GM12872 (cell line): ENCODE measurements at regions not wholly inside any gene's neighbourhood (a gene's known extent, or its start where the extent isn't known, plus 50 kb on each side); places are given as distances from the start of the nearest gene placed in this dataset.

Experiments used
- TF ChIP-seq, protein P1 (sequence below): IDR thresholded peaks from 3 replicates; pipeline ENCODE4 v1.5.1; 2011; ENCODE audit warnings: low read depth, mild to moderate bottlenecking, low read length, moderate library complexity; ENCODE audit not compliant: insufficient read depth

DNA sequence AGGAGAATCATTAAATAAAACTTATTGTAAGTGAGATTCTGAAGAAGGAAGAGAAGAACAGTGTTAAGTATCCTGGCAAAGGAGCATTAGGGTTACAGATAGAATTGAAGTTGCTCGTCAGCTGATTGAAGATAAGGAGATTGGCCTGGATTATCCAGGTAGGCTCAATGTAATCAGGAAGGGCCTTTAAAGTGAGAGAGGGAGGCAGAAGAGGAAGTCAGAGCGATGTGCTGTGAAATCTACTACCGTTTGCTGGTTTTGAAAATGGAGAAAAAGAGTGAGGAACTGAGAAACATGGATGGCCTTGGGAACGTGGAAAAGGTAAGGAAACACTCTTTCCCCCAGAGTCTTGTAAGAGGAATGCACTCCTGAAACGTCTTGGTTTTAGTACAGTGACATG lies 245.7 kb downstream of the ANTXR2 start:
- TF ChIP-seq, protein P1, sequence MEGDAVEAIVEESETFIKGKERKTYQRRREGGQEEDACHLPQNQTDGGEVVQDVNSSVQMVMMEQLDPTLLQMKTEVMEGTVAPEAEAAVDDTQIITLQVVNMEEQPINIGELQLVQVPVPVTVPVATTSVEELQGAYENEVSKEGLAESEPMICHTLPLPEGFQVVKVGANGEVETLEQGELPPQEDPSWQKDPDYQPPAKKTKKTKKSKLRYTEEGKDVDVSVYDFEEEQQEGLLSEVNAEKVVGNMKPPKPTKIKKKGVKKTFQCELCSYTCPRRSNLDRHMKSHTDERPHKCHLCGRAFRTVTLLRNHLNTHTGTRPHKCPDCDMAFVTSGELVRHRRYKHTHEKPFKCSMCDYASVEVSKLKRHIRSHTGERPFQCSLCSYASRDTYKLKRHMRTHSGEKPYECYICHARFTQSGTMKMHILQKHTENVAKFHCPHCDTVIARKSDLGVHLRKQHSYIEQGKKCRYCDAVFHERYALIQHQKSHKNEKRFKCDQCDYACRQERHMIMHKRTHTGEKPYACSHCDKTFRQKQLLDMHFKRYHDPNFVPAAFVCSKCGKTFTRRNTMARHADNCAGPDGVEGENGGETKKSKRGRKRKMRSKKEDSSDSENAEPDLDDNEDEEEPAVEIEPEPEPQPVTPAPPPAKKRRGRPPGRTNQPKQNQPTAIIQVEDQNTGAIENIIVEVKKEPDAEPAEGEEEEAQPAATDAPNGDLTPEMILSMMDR: no peak

DNA sequence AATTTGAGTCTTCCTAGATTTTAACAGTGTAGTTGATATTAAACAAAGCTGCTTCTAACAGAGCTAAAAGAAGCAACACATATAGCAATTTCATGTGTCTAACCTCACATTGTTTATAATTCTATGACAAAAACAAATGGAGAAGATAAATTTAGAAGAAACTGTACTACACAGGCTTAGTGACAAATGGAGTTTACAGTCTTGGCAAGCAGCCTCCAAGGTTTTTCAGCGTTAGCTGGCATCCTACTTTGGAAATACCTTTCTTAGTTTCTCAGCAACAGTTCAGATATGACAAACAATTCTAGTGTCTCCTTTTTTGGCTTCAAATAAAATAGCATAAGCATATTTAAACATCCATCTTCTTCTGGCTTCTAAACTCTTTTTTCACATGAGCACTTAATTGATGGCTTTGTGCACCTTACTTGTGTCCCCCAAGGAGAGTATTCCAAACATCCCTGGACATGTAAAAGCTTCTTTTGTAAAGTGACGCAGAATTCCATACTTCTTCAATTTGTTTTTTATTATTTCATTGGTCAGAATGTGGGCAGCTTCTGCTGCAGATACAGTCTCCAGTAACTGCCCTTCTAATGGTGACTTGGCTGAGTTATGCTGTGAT lies 249.8 kb downstream of the ANTXR2 start:
- TF ChIP-seq, protein P1: no peak

DNA sequence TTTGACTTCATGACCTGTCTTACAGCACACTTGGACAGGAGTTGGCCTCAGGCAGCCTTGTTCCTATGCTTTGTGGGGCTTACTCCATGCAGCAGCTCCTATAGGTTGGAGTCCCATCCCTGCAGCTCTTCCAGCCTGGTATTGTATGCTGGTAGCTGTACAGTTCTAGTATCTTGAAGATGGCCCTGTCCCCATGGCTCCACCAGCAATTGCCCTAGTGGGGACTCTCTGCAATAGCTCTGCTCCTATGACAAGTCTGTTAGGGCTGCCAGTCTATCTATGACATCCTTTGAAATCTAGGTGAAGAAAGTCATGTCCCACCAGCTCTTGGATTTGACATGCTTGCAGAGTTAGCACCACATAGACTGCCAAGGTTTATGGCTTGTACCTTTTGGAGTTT lies 252.6 kb downstream of the ANTXR2 start:
- TF ChIP-seq, protein P1: peak; percentile 23; the same call in 1 of the 3 replicates

DNA sequence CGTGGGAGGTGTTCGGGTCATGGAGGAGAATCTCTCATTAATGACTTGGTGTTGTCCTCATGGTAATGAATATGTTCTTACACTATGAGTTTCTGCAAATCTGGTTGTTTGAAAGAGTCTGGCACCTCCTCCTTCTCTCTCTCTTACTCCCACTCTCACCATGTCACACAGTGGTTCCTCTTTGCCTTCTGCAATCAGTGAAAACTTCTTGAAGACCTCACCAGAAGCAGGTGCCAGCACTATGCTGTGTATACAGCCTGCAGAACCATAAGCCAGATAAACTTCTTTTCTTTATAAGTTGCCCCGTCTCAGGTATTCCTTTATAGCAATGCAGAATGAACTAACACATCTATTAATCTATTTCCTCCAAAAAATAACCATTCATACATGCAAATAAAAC lies 275.0 kb downstream of the ANTXR2 start:
- TF ChIP-seq, protein P1: no peak

DNA sequence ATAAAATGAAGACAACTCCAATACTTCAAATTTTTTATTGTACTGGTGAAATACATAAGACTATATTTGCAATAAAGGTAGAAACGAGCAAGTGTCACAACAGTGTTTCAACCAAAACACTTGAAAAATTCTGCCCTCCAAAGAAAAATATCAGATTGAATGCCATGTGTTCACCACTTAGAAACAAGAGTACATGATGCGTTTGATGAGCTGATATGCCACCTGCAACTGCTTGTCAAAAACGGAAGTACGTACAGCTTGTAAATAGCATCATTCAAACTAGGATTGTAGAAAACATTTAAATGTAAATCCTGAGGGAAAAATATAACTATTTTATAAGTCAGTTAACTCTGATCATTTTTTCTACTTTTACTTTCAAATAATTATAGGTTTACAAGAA lies 276.1 kb downstream of the ANTXR2 start:
- TF ChIP-seq, protein P1: no peak

DNA sequence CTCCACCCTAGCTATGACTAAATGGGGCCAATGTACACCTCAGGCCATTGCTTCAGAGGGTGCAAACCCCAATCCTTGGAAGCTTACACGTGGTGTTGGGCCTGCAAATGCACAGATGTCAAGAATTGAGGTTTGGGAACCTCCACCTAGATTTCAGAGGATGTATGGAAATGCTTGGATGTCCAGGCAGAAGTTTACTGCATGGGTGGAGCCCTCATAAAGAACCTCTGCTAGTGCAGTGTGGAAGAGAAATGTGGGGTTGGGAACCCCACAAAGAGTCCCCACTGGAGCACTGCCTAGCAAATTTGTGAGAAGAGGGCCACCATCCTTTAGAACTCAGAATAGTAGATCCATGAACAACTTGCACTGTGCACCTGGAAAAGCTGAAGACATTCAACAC lies 284.1 kb downstream of the ANTXR2 start:
- TF ChIP-seq, protein P1: no peak

DNA sequence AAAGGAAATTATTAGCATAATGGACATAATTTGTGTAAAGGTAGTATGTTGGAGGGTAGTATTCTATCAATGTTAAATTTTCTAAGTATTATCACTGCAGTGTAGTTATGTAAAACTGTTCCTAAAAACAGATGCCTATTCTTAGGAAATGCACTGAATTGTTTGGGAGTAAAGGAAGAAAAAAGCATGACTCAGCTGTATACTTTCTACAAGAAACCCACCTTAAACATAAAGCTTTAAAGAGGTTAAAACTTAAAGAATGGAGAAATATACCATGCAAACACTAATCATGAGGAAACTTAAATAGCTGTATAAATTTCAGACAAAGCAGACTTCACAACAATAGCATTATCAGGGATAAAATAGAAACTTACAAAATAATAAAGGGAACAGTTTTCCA lies 292.9 kb downstream of the ANTXR2 start:
- TF ChIP-seq, protein P1: no peak

DNA sequence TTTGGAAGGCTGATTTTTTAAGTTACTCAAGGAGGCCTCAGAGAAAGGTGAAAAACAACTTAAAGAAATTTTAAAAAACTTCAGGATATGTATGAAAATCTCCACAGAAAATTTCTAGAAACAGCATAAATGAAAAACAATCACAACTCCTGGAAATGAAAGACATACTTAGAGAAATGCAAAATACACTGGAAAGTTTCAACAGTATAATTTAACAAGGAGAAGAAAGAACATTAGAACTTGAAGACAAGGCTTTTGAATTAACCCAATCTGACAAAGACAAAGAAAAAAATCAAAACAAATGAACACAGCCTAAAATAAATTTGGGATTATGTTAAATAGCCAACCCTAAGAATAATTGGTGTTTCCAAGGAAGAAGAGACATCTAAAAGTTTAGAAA lies 300.5 kb downstream of the ANTXR2 start:
- TF ChIP-seq, protein P1: no peak
